ENCODE measurements at regions not wholly inside any gene's neighbourhood (a gene's known extent, or its start where the extent isn't known, plus 50 kb on each side); places are given as distances from the start of the nearest gene placed in this dataset.

DNA sequence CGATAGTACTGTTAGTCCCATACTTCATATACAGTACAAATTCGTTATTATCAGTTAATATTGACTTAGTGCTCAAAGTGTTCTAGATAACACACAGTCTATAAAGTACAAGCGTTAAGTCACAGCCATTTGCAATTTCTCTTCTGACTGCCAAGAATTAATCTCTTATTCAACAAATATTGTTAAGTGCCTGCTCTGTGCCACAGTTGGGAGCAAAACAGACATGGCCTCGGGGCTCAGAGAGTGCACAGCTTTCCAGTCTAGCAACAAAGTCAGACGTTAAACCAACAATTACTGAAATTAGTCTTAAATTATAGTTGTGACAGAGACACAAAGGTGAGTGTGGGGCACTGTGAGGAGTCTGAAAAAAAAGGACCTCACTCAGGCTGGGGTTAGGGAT is 113.0 kb upstream of the DPP6 start:
- Mint-ChIP-seq H3K27me3 (ENCODE audit: low read depth in 3 of 3) (peaks cover 0 to 2% (median 0%) of the 10 kb centered on the region in 3 donors), H3K36me3 (no peaks in the 10 kb centered on the region), H3K4me1 (no peaks in the 10 kb centered on the region), H3K4me3 (no peak overlapping the region), H3K9me3 (peaks cover 7 to 37% (median 14%) of the 10 kb centered on the region in 7 donors), H3K27ac (no peak overlapping the region)
- H3K4me3 ChIP-seq (replicated peaks in 1 of 3; ENCODE audit: low read depth in 2 of 3, low read length in 3 of 3): no peak overlapping the region
- no peaks in the 10 kb centered on the region for H3K36me3 ChIP-seq (replicated peaks in 1 of 2; ENCODE audit: control insufficient read depth in 1 of 2, insufficient read depth in 2 of 2, low read length in 2 of 2)
- H3K9ac ChIP-seq (ENCODE audit: insufficient read depth, low read length, poor library complexity, severe bottlenecking): no peak overlapping the region
- H3K9me3 ChIP-seq (replicated peaks in 1 of 2; ENCODE audit: control insufficient read depth in 1 of 2, insufficient read depth in 1 of 2, low read length in 2 of 2): peaks cover 0 to 12% of the 10 kb centered on the region in 2 donors
- no peaks in the 10 kb centered on the region for H3K27me3 ChIP-seq (ENCODE audit: control insufficient read depth in 2 of 2, insufficient read depth in 2 of 2, low read length in 2 of 2)
- intact Hi-C loops (cut with micrococcal nuclease): no loop called here
- WGBS (ENCODE audit: insufficient coverage): 90% methylated on average over 2 of the region's 5 CpGs
- DNase-seq: no peak
- H3K4me1 ChIP-seq (ENCODE audit: control insufficient read depth in 1 of 2, insufficient read depth in 2 of 2, low read length in 2 of 2): no peaks in the 10 kb centered on the region
- H2AFZ ChIP-seq (ENCODE audit: insufficient read depth, low read depth, low read length, poor library complexity, severe bottlenecking): no peak overlapping the region
- no peaks in the 10 kb centered on the region for H4K20me1 ChIP-seq (ENCODE audit: insufficient read depth, low read length)
- no peak overlapping the region for H3K27ac ChIP-seq (ENCODE audit: low read depth in 1 of 2, low read length in 2 of 2)
- no peak overlapping the region for H3K4me2 ChIP-seq (replicated peaks; ENCODE audit: extremely low read depth, low read length, poor library complexity, severe bottlenecking)
- no peaks in the 10 kb centered on the region for H3K79me2 ChIP-seq (ENCODE audit: insufficient read depth, low read length)
- TF ChIP-seq CTCF (IDR thresholded peaks at IDR 0.05): no peak

GRCh38 chr7:153939654-153940053 is 112.5 kb upstream of the DPP6 start:
- Mint-ChIP-seq H3K36me3 (no peaks in the 10 kb centered on the region), H3K9me3 (peaks cover 8 to 37% (median 14%) of the 10 kb centered on the region in 7 donors), H3K27me3 (ENCODE audit: low read depth in 3 of 3) (peaks cover 0 to 2% (median 0%) of the 10 kb centered on the region in 3 donors), H3K4me1 (no peaks in the 10 kb centered on the region), H3K4me3 (no peak overlapping the region), H3K27ac (no peak overlapping the region)
- no peaks in the 10 kb centered on the region for H3K36me3 ChIP-seq (replicated peaks in 1 of 2; ENCODE audit: control insufficient read depth in 1 of 2, insufficient read depth in 2 of 2, low read length in 2 of 2)
- H3K4me3 ChIP-seq (replicated peaks in 1 of 3; ENCODE audit: low read depth in 2 of 3, low read length in 3 of 3): no peak overlapping the region
- H2AFZ ChIP-seq (ENCODE audit: insufficient read depth, low read depth, low read length, poor library complexity, severe bottlenecking): no peak overlapping the region
- H3K9me3 ChIP-seq (replicated peaks in 1 of 2; ENCODE audit: control insufficient read depth in 1 of 2, insufficient read depth in 1 of 2, low read length in 2 of 2): peaks cover 0 to 14% of the 10 kb centered on the region in 2 donors
- no peaks in the 10 kb centered on the region for H3K79me2 ChIP-seq (ENCODE audit: insufficient read depth, low read length)
- intact Hi-C loops (cut with micrococcal nuclease): no loop called here
- H3K9ac ChIP-seq (ENCODE audit: insufficient read depth, low read length, poor library complexity, severe bottlenecking): no peak overlapping the region
- DNase-seq: no peak
- no peaks in the 10 kb centered on the region for H4K20me1 ChIP-seq (ENCODE audit: insufficient read depth, low read length)
- WGBS (ENCODE audit: insufficient coverage): 100% methylated on average over 1 of the region's 3 CpGs
- no peaks in the 10 kb centered on the region for H3K27me3 ChIP-seq (ENCODE audit: control insufficient read depth in 2 of 2, insufficient read depth in 2 of 2, low read length in 2 of 2)
- TF ChIP-seq CTCF (IDR thresholded peaks at IDR 0.05): no peak
- no peaks in the 10 kb centered on the region for H3K4me1 ChIP-seq (ENCODE audit: control insufficient read depth in 1 of 2, insufficient read depth in 2 of 2, low read length in 2 of 2)
- no peak overlapping the region for H3K27ac ChIP-seq (ENCODE audit: low read depth in 1 of 2, low read length in 2 of 2)
- H3K4me2 ChIP-seq (replicated peaks; ENCODE audit: extremely low read depth, low read length, poor library complexity, severe bottlenecking): no peak overlapping the region

All from CD14-positive monocyte (primary cell).